Gastrocnemius medialis (tissue), 4 donors: ENCODE measurements at regions not wholly inside any gene's neighbourhood (a gene's known extent, or its start where the extent isn't known, plus 50 kb on each side); places are given as distances from the start of the nearest gene placed in this dataset.

ENCODE experiments used
- ATAC-seq, 2 donors: fragments of 150-250 bp; one replicate each; pipeline ENCODE4 v1.9.1; 2016
- DNase-seq, 2 donors: peaks; one replicate each; pipeline ENCODE4 v3.0.0-alpha.2; 2019
- H3K27ac ChIP-seq, 4 donors: fragments of 200-600 bp; sonication (generic); 1 replicate in 1 of 4; 2 replicates in 3 of 4; pipeline ENCODE4 v1.5.1; 2016 to 2018; ENCODE audit warnings: mild to moderate bottlenecking in 2 of 4, moderate library complexity in 1 of 4
- H3K27me3 ChIP-seq, 3 donors: fragments of 200-600 bp; sonication (generic) in 2 of 3; 1 replicate in 1 of 3; 2 replicates in 2 of 3; pipeline versions ENCODE4 v1.5.1 to v1.6.0; 2016 to 2019; ENCODE audit warnings: mild to moderate bottlenecking in 1 of 3, moderate library complexity in 1 of 3
- H3K36me3 ChIP-seq, 2 donors: fragments of 200-600 bp; sonication (generic) in 1 of 2; one replicate each; pipeline ENCODE4 v1.5.1; 2017 to 2018
- H3K4me1 ChIP-seq, 2 donors: fragments of 200-600 bp; sonication (generic) in 1 of 2; one replicate each; pipeline ENCODE4 v1.5.1; 2016 to 2017; ENCODE audit warnings: mild to moderate bottlenecking in 2 of 2
- H3K4me3 ChIP-seq, 4 donors: fragments of 200-600 bp; sonication (generic) in 3 of 4; 1 replicate in 1 of 4; 2 replicates in 3 of 4; pipeline ENCODE4 v1.5.1; 2016 to 2019; ENCODE audit warnings: mild to moderate bottlenecking in 2 of 4
- H3K9me3 ChIP-seq, 3 donors: fragments of 200-600 bp; sonication (generic) in 2 of 3; 1 replicate in 1 of 3; 2 replicates in 2 of 3; pipeline ENCODE4 v1.5.1; 2016 to 2019
- CTCF ChIP-seq, 5 experiments: fragments of 450-650 bp in 3 of 5; fragments of 200-600 bp in 2 of 5; sonication (generic) in 2 of 5; IDR thresholded peaks in 4 of 5; conservative IDR thresholded peaks in 1 of 5; 1 replicate in 4 of 5; 2 replicates in 1 of 5; pipeline ENCODE4 v1.5.1; 2016 to 2019; ENCODE audit warnings: antibody characterized with exemption in 5 of 5, mild to moderate bottlenecking in 3 of 5, moderate library complexity in 3 of 5
- POLR2A ChIP-seq, 2 donors: fragments of 450-650 bp; IDR thresholded peaks; one replicate each; pipeline ENCODE4 v1.6.1; 2017; ENCODE audit warnings: antibody characterized with exemption in 2 of 2, mild to moderate bottlenecking in 2 of 2, moderate library complexity in 2 of 2
- in situ Hi-C, 4 donors: fragments of 200-750 bp; cut with MboI; loops; one replicate each; pipeline versions ENCODE4 v1.15.0 to v1.8.0; 2017; ENCODE audit warnings: low sequenced_read_pairs in 4 of 4
- intact Hi-C: fragments of 100-400 bp; cut with DNase I; formaldehyde crosslinking; loops from one replicate; pipeline ENCODE4 v1.15.1; 2023; ENCODE audit warnings: low total_unique reads

- no peak for DNase-seq
- no peak for TF ChIP-seq CTCF (IDR thresholded peaks at IDR 0.05 in 4 of 5, conservative IDR thresholded peaks at IDR 0.05 in 1 of 5)
- TF ChIP-seq POLR2A (IDR thresholded peaks at IDR 0.05): no peak
- no peak for ATAC-seq
- no peaks in the 10 kb centered on the region for H3K36me3 ChIP-seq
- H3K4me1 ChIP-seq: no peaks in the 10 kb centered on the region
- no peaks in the 10 kb centered on the region for H3K27me3 ChIP-seq
- no peaks in the 10 kb centered on the region for H3K9me3 ChIP-seq
- H3K4me3 ChIP-seq: no peak overlapping the region
- in situ Hi-C loops: no loop called here
- H3K27ac ChIP-seq: no peak overlapping the region
- intact Hi-C loops: no loop called here
Measured at GRCh38 chr4:57374866-57375595, 264.8 kb upstream of the IGFBP7 start.

GRCh38 chr4:57373991-57374390 lies 263.8 kb upstream of the IGFBP7 start:
- DNase-seq (no peak), ATAC-seq (no peak)
- Histone ChIP-seq H3K9me3 (no peaks in the 10 kb centered on the region), H3K27ac (no peak overlapping the region), H3K4me1 (no peaks in the 10 kb centered on the region), H3K36me3 (no peaks in the 10 kb centered on the region), H3K4me3 (no peak overlapping the region), H3K27me3 (no peaks in the 10 kb centered on the region)
- in situ Hi-C loops (no loop called here), intact Hi-C loops (no loop called here)
- no peak for TF ChIP-seq POLR2A (IDR thresholded peaks at IDR 0.05)
- no peak for TF ChIP-seq CTCF (IDR thresholded peaks at IDR 0.05 in 4 of 5, conservative IDR thresholded peaks at IDR 0.05 in 1 of 5)

- Histone ChIP-seq H3K4me3 (no peak overlapping the region), H3K36me3 (no peaks in the 10 kb centered on the region), H3K9me3 (no peaks in the 10 kb centered on the region), H3K4me1 (no peaks in the 10 kb centered on the region), H3K27ac (no peak overlapping the region), H3K27me3 (no peaks in the 10 kb centered on the region)
- DNase-seq: no peak
- in situ Hi-C loops: no loop called here
- intact Hi-C loops: no loop called here
- ATAC-seq: no peak
- no peak for TF ChIP-seq POLR2A (IDR thresholded peaks at IDR 0.05)
- TF ChIP-seq CTCF (IDR thresholded peaks at IDR 0.05 in 4 of 5, conservative IDR thresholded peaks at IDR 0.05 in 1 of 5): no peak
Measured at GRCh38 chr4:57371671-57372070, 261.5 kb upstream of the IGFBP7 start.

- no peak for DNase-seq
- Histone ChIP-seq H3K27ac (no peak overlapping the region), H3K9me3 (no peaks in the 10 kb centered on the region), H3K27me3 (no peaks in the 10 kb centered on the region), H3K4me3 (no peak overlapping the region), H3K4me1 (no peaks in the 10 kb centered on the region), H3K36me3 (no peaks in the 10 kb centered on the region)
- in situ Hi-C loops: no loop called here
- TF ChIP-seq POLR2A (IDR thresholded peaks at IDR 0.05): no peak
- no peak for TF ChIP-seq CTCF (IDR thresholded peaks at IDR 0.05 in 4 of 5, conservative IDR thresholded peaks at IDR 0.05 in 1 of 5)
- intact Hi-C loops: no loop called here
- ATAC-seq: no peak
Measured at GRCh38 chr4:57370691-57371090, 260.5 kb upstream of the IGFBP7 start.

GRCh38 chr4:57369446-57369845 lies 259.3 kb upstream of the IGFBP7 start:
- H3K27me3 ChIP-seq: no peaks in the 10 kb centered on the region
- no peaks in the 10 kb centered on the region for H3K9me3 ChIP-seq
- no peaks in the 10 kb centered on the region for H3K4me1 ChIP-seq
- intact Hi-C loops (no loop called here), in situ Hi-C loops (no loop called here)
- no peaks in the 10 kb centered on the region for H3K36me3 ChIP-seq
- TF ChIP-seq CTCF (IDR thresholded peaks at IDR 0.05 in 4 of 5, conservative IDR thresholded peaks at IDR 0.05 in 1 of 5) (no peak), POLR2A (IDR thresholded peaks at IDR 0.05) (no peak)
- no peak overlapping the region for H3K27ac ChIP-seq
- no peak overlapping the region for H3K4me3 ChIP-seq
- ATAC-seq (no peak), DNase-seq (no peak)
